ENCODE measurements at regions not wholly inside any gene's neighbourhood (a gene's known extent, or its start where the extent isn't known, plus 50 kb on each side); places are given as distances from the start of the nearest gene placed in this dataset.

DNA sequence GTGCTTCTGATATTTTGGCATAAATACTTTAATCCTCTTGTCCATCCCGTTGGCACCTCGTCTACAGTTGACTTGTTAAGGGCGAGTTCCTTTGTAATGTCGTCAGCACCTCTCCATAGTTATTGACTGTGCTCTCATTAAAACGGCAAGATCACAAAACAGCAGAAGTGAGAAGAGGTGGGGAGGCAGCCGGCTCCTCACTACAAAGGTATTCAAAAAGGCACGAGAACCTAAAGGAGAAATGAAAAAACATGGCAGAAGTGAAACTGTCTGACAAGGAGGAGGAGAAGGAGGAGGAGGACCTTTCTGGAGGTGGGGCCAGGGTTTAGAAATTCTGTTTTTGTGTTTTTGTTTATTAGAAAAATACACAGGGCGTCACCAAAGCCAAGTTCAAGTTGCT lies 235.6 kb downstream of the BCL11A start:
- TF ChIP-seq, protein P1, sequence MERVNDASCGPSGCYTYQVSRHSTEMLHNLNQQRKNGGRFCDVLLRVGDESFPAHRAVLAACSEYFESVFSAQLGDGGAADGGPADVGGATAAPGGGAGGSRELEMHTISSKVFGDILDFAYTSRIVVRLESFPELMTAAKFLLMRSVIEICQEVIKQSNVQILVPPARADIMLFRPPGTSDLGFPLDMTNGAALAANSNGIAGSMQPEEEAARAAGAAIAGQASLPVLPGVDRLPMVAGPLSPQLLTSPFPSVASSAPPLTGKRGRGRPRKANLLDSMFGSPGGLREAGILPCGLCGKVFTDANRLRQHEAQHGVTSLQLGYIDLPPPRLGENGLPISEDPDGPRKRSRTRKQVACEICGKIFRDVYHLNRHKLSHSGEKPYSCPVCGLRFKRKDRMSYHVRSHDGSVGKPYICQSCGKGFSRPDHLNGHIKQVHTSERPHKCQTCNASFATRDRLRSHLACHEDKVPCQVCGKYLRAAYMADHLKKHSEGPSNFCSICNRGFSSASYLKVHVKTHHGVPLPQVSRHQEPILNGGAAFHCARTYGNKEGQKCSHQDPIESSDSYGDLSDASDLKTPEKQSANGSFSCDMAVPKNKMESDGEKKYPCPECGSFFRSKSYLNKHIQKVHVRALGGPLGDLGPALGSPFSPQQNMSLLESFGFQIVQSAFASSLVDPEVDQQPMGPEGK (CRISPR knock-in tag; IDR thresholded peaks at IDR 0.05; ENCODE audit: borderline replicate concordance) = no peak
- TF ChIP-seq OSR1 (CRISPR knock-in tag; IDR thresholded peaks at IDR 0.05) (no peak), ARNTL (CRISPR knock-in tag; IDR thresholded peaks at IDR 0.05; ENCODE audit: borderline replicate concordance, low read depth) (no peak), ZFP30 (CRISPR knock-in tag; IDR thresholded peaks at IDR 0.05) (no peak), BACH2 (CRISPR knock-in tag; IDR thresholded peaks at IDR 0.05; ENCODE audit: borderline replicate concordance) (no peak), RARB (CRISPR knock-in tag; IDR thresholded peaks at IDR 0.05) (no peak), PPARA (CRISPR knock-in tag; IDR thresholded peaks at IDR 0.05; ENCODE audit: borderline replicate concordance) (no peak), ISL1 (CRISPR knock-in tag; IDR thresholded peaks at IDR 0.05) (no peak), GLIS3 (CRISPR knock-in tag; IDR thresholded peaks at IDR 0.05) (no peak)
- TF ChIP-seq, protein P2, sequence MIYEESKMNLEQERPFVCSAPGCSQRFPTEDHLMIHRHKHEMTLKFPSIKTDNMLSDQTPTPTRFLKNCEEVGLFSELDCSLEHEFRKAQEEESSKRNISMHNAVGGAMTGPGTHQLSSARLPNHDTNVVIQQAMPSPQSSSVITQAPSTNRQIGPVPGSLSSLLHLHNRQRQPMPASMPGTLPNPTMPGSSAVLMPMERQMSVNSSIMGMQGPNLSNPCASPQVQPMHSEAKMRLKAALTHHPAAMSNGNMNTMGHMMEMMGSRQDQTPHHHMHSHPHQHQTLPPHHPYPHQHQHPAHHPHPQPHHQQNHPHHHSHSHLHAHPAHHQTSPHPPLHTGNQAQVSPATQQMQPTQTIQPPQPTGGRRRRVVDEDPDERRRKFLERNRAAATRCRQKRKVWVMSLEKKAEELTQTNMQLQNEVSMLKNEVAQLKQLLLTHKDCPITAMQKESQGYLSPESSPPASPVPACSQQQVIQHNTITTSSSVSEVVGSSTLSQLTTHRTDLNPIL (CRISPR knock-in tag; IDR thresholded peaks at IDR 0.05; ENCODE audit: low read depth) = no peak
